Testis (tissue), 2 donors: ENCODE measurements at regions not wholly inside any gene's neighbourhood (a gene's known extent, or its start where the extent isn't known, plus 50 kb on each side); places are given as distances from the start of the nearest gene placed in this dataset.

Source experiments
- DNase-seq: peaks from one replicate; pipeline ENCODE4 v3.0.0-alpha.2; 2019
- H3K27ac ChIP-seq, 2 donors: fragments of 200-600 bp; sonication (generic); one replicate each; pipeline ENCODE4 v1.5.1; 2019
- H3K27me3 ChIP-seq: fragments of 200-600 bp; sonication (generic); one replicate; pipeline ENCODE4 v1.5.1; 2019
- H3K36me3 ChIP-seq: fragments of 200-600 bp; sonication (generic); one replicate; pipeline ENCODE4 v1.5.1; 2017; ENCODE audit warnings: low read depth; ENCODE audit errors: missing control alignments
- H3K4me1 ChIP-seq: fragments of 200-600 bp; sonication (generic); one replicate; pipeline ENCODE4 v1.5.1; 2019
- H3K4me3 ChIP-seq, 2 donors: fragments of 200-600 bp; sonication (generic); one replicate each; pipeline ENCODE4 v1.5.1; 2017 to 2019
- H3K9me3 ChIP-seq: fragments of 200-600 bp; sonication (generic); one replicate; pipeline ENCODE4 v1.5.1; 2017
- POLR2A ChIP-seq: fragments of 450-650 bp; IDR thresholded peaks from one replicate; pipeline ENCODE4 v1.6.1; 2017; ENCODE audit warnings: antibody characterized with exemption, mild to moderate bottlenecking, moderate library complexity
- whole genome bisulfite sequencing, 2 donors: methylation state at CpG; one replicate each; pipeline ENCODE4 v1.1.5; 2018; 5-methylcytosine and 5-hydroxymethylcytosine counted together
- intact Hi-C: fragments of 100-400 bp; cut with DNase I; formaldehyde crosslinking; loops from one replicate; pipeline ENCODE4 v1.15.1; 2023; ENCODE audit warnings: low total_unique reads
- TF ChIP-seq, protein P1 (sequence below), 3 experiments: fragments of 450-650 bp in 2 of 3; fragments of 200-600 bp in 1 of 3; sonication (generic) in 1 of 3; IDR thresholded peaks; one replicate each; pipeline ENCODE4 v1.5.1; 2016 to 2019; ENCODE audit warnings: antibody characterized with exemption in 3 of 3, mild to moderate bottlenecking in 2 of 3, moderate library complexity in 1 of 3

DNA sequence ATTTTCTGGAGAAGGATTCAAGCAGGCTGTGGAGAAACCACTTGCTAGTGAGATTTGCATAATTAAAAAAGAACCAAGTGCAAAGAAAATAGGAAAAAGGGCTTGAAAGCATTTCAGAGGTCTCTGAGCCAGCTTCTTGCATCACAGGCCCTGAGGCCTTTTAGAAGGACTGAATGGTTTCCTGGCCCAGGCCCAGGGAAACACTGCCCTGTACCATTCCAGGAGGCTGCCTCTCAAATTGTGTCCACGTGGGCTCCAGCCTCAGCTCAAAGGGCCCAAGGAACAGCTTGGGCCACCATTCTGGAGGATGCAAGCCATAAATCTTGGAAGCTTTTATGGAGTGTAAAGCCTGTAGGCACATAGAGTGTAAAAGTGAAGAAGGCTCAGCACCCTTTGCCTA, 523.3 kb upstream of the VRK2 start:
- no peak for TF ChIP-seq POLR2A
- TF ChIP-seq, protein P1, sequence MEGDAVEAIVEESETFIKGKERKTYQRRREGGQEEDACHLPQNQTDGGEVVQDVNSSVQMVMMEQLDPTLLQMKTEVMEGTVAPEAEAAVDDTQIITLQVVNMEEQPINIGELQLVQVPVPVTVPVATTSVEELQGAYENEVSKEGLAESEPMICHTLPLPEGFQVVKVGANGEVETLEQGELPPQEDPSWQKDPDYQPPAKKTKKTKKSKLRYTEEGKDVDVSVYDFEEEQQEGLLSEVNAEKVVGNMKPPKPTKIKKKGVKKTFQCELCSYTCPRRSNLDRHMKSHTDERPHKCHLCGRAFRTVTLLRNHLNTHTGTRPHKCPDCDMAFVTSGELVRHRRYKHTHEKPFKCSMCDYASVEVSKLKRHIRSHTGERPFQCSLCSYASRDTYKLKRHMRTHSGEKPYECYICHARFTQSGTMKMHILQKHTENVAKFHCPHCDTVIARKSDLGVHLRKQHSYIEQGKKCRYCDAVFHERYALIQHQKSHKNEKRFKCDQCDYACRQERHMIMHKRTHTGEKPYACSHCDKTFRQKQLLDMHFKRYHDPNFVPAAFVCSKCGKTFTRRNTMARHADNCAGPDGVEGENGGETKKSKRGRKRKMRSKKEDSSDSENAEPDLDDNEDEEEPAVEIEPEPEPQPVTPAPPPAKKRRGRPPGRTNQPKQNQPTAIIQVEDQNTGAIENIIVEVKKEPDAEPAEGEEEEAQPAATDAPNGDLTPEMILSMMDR (IDR thresholded peaks at IDR 0.05) = no peak
- 75 to 100% methylated on average over 1 of the region's 1 CpG for WGBS, 2 donors
- no peaks in the 10 kb centered on the region for H3K27me3 ChIP-seq
- H3K4me1 ChIP-seq = no peaks in the 10 kb centered on the region
- H3K36me3 ChIP-seq = no peaks in the 10 kb centered on the region
- intact Hi-C loops = no loop called here
- no peaks in the 10 kb centered on the region for H3K9me3 ChIP-seq
- no peak overlapping the region for H3K4me3 ChIP-seq
- no peak for DNase-seq
- H3K27ac ChIP-seq = no peak overlapping the region

- no peaks in the 10 kb centered on the region for H3K27me3 ChIP-seq
- no peak for DNase-seq
- no peaks in the 10 kb centered on the region for H3K9me3 ChIP-seq
- no peaks in the 10 kb centered on the region for H3K36me3 ChIP-seq
- no peaks in the 10 kb centered on the region for H3K4me1 ChIP-seq
- no peak overlapping the region for H3K27ac ChIP-seq
- intact Hi-C loops = no loop called here
- H3K4me3 ChIP-seq = no peak overlapping the region
- WGBS, 2 donors = 100% methylated on average over 1 of the region's 1 CpG
- TF ChIP-seq POLR2A = no peak
- TF ChIP-seq, protein P1 (IDR thresholded peaks at IDR 0.05) = no peak
Measured at GRCh38 chr2:57527685-57528084, 518.9 kb upstream of the VRK2 start.

- WGBS, 2 donors = 83 to 89% methylated on average over 2 to 3 of the region's 3 CpGs
- H3K27ac ChIP-seq = no peak overlapping the region
- intact Hi-C loops = no loop called here
- H3K4me1 ChIP-seq = no peaks in the 10 kb centered on the region
- H3K36me3 ChIP-seq = no peaks in the 10 kb centered on the region
- H3K9me3 ChIP-seq = no peaks in the 10 kb centered on the region
- TF ChIP-seq, protein P1 (IDR thresholded peaks at IDR 0.05) = no peak
- TF ChIP-seq POLR2A = no peak
- no peaks in the 10 kb centered on the region for H3K27me3 ChIP-seq
- no peak for DNase-seq
- H3K4me3 ChIP-seq = no peak overlapping the region
Measured at GRCh38 chr2:57528499-57528898, 518.1 kb upstream of the VRK2 start.

- DNase-seq = no peak
- no peak overlapping the region for H3K4me3 ChIP-seq
- H3K27ac ChIP-seq = no peak overlapping the region
- intact Hi-C loops = no loop called here
- H3K36me3 ChIP-seq = no peaks in the 10 kb centered on the region
- TF ChIP-seq, protein P1 (IDR thresholded peaks at IDR 0.05) = no peak
- no peak for TF ChIP-seq POLR2A
- no peaks in the 10 kb centered on the region for H3K4me1 ChIP-seq
- no peaks in the 10 kb centered on the region for H3K9me3 ChIP-seq
- H3K27me3 ChIP-seq = no peaks in the 10 kb centered on the region
Measured at GRCh38 chr2:57534358-57534757, 512.2 kb upstream of the VRK2 start.

DNA sequence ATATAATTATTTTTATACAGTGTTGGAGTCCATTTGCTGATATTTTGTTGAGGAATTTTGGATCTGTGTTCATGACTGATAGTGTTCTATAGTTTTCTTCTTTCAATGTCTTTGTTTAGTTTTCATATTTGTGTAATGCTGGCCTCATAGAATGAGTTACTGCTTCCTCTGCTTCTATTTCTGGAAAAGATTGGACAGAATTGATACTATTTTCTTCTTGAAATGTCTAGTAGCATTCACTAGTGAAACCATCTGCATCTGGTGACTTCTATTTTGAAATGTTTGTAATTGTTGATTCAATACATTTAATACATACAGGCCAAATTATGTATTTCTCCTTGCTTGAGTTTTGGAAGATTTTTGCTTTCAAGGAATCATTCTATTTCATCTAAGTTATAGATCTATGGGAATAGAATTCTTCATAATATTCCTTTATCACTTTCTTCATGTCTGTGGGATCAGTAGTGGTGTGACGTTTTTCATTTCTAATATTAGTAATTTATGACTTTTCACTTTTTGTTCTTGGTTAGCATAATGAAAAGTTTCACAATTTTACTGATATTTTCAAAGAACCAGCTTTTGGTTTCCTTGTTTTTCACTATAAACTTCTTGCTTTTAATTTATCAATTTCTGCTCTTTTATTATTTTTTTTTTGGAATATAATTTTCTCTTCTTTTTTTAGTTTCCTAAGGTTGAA, 509.9 kb upstream of the VRK2 start:
- WGBS, 2 donors = 0 to 44% methylated on average over 1 of the region's 1 CpG
- intact Hi-C loops = no loop called here
- no peaks in the 10 kb centered on the region for H3K9me3 ChIP-seq
- no peaks in the 10 kb centered on the region for H3K4me1 ChIP-seq
- no peak for DNase-seq
- no peaks in the 10 kb centered on the region for H3K36me3 ChIP-seq
- no peak overlapping the region for H3K4me3 ChIP-seq
- TF ChIP-seq, protein P1 (IDR thresholded peaks at IDR 0.05) = no peak
- TF ChIP-seq POLR2A = no peak
- H3K27ac ChIP-seq = no peak overlapping the region
- no peaks in the 10 kb centered on the region for H3K27me3 ChIP-seq
